ENCODE measurements at regions not wholly inside any gene's neighbourhood (a gene's known extent, or its start where the extent isn't known, plus 50 kb on each side); places are given as distances from the start of the nearest gene placed in this dataset.

DNA sequence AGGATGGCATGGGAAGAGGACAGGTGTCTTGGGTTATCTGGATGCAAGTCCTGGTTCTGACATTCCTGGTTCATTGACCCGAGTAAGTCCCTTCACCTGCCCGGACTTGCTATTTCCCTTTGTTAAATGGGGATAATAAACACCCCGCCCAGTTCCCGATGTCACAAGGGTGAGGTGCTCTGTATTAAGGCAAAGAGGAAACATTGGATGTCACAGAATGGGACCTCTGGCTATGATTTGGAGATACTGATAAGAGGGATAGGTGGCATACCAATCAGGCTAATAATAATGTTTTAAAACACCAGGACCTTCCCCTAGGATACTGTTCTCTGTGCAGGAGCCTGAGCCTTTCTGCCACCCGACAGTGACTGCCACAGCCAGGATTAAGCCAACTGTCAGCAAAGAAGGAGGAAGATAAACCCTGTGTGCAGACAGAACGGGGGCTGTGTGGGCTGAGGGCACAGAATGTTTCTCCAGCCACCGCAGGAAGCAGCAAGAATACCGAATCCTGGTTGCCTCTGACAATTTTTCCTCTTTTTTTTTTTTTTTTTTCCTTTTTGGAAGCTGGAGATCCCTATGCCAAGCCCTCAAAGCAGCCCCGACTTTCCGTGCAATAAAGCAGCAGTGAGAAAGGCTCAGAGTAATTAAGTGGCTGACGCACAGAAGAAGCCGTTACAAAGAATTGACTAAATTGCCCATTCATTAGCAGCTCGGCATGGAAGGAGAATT is 336.6 kb downstream of the SMAD2 start:
- TF ChIP-seq, protein P1, sequence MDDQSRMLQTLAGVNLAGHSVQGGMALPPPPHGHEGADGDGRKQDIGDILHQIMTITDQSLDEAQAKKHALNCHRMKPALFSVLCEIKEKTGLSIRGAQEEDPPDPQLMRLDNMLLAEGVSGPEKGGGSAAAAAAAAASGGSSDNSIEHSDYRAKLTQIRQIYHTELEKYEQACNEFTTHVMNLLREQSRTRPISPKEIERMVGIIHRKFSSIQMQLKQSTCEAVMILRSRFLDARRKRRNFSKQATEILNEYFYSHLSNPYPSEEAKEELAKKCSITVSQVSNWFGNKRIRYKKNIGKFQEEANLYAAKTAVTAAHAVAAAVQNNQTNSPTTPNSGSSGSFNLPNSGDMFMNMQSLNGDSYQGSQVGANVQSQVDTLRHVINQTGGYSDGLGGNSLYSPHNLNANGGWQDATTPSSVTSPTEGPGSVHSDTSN (IDR thresholded peaks at IDR 0.05): no peak
- TF ChIP-seq, protein P2, sequence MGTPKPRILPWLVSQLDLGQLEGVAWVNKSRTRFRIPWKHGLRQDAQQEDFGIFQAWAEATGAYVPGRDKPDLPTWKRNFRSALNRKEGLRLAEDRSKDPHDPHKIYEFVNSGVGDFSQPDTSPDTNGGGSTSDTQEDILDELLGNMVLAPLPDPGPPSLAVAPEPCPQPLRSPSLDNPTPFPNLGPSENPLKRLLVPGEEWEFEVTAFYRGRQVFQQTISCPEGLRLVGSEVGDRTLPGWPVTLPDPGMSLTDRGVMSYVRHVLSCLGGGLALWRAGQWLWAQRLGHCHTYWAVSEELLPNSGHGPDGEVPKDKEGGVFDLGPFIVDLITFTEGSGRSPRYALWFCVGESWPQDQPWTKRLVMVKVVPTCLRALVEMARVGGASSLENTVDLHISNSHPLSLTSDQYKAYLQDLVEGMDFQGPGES (IDR thresholded peaks at IDR 0.05; ENCODE audit: low read depth, low read length): no peak
- TF ChIP-seq CHD2 (IDR thresholded peaks at IDR 0.05; ENCODE audit: low read length, partially characterized antibody) (no peak), EP300 (IDR thresholded peaks at IDR 0.05; ENCODE audit: borderline replicate concordance in 1 of 2, low read depth in 1 of 2, low read length in 1 of 2) (no peak), EZH2phosphoT487 (IDR thresholded peaks at IDR 0.05; ENCODE audit: borderline replicate concordance, low read depth) (no peak), JUND (IDR thresholded peaks at IDR 0.05) (no peak), YY1 (IDR thresholded peaks at IDR 0.05; ENCODE audit: low read depth) (no peak), RAD21 (IDR thresholded peaks at IDR 0.05; ENCODE audit: low read length) (no peak), NRF1 (IDR thresholded peaks at IDR 0.05; ENCODE audit: low read depth, low read length) (no peak), FOXJ3 (CRISPR knock-in tag; IDR thresholded peaks at IDR 0.05) (no peak)
- 5% methylated on average over 13 of the region's 13 CpGs for WGBS (ENCODE audit: low lambda C conversion rate)
- H3K27me3 ChIP-seq (ENCODE audit: insufficient read depth): no peaks in the 10 kb centered on the region

DNA sequence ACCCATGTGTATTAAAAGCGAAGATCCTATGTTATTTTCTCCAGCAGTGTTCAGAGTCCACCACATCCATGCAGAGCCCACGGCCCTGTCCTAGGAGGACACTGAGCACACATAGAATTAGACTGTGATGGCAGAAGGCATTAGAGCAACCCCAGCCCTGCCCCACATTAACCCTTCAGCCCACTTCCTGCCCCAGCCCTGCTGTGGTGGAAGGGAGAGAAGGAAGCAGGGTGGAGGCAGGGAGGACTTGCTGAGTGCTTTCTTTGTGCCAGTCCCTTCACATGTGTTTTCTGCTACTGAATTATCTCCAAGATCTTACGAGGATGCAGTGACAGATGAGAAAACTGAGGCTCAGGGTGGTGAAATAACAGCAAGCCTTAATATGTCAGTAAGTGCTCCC is 339.0 kb downstream of the SMAD2 start:
- H3K27me3 ChIP-seq (ENCODE audit: insufficient read depth): no peaks in the 10 kb centered on the region
- no peaks in the 10 kb centered on the region for H4K20me1 ChIP-seq (ENCODE audit: insufficient read depth)
- no peak overlapping the region for H3K27ac ChIP-seq (ENCODE audit: low read depth in 2 of 2, low read length in 1 of 2)
- no peak for TF ChIP-seq ELF1 (IDR thresholded peaks at IDR 0.05)
- TF ChIP-seq POLR2AphosphoS5 (IDR thresholded peaks at IDR 0.05; ENCODE audit: low read depth, low read length): no peak
- H3K79me2 ChIP-seq (ENCODE audit: insufficient read depth): no peaks in the 10 kb centered on the region
- H3F3A ChIP-seq (replicated peaks; ENCODE audit: insufficient read depth): no peaks in the 10 kb centered on the region
- no peak overlapping the region for H2AFZ ChIP-seq (ENCODE audit: low read depth)
- ChIA-PET POLR2A (no interaction called here), CTCF (interaction anchor here (0.8 kb wide), 1 partner anchor 157 kb away, joined by 3 read pairs; no protein-coding TSS in a partner anchor)
- peaks cover 0 to 9% of the 10 kb centered on the region in 2 experiments; a peak in 1 of 4 replicates for H3K4me1 ChIP-seq (ENCODE audit: control insufficient read depth in 1 of 2, insufficient read depth in 2 of 2, low read depth in 1 of 2, low read length in 1 of 2)
- no peak overlapping the region for H3K4me2 ChIP-seq
- no peaks in the 10 kb centered on the region for H3K9me3 ChIP-seq
- no peaks in the 10 kb centered on the region for H3K9me2 ChIP-seq
- H3K4me3 ChIP-seq (ENCODE audit: low read depth in 2 of 2, low read length in 1 of 2): no peak overlapping the region
- H3K9ac ChIP-seq: no peak overlapping the region
- WGBS (ENCODE audit: low lambda C conversion rate): 5% methylated on average over 2 of the region's 3 CpGs
- H3K36me3 ChIP-seq (replicated peaks in 1 of 2; ENCODE audit: control insufficient read depth in 1 of 2, insufficient read depth in 2 of 2, low read length in 1 of 2): no peaks in the 10 kb centered on the region
- DNase-seq: no peak

More for the DNA sequence above, 336.6 kb downstream of the SMAD2 start:
- Histone ChIP-seq H2AFZ (ENCODE audit: low read depth) (no peak overlapping the region), H3K9me2 (no peaks in the 10 kb centered on the region), H3K4me1 (ENCODE audit: control insufficient read depth in 1 of 2, insufficient read depth in 2 of 2, low read depth in 1 of 2, low read length in 1 of 2) (peaks cover 0 to 9% of the 10 kb centered on the region in 2 experiments; a peak in 1 of 4 replicates), H4K20me1 (ENCODE audit: insufficient read depth) (no peaks in the 10 kb centered on the region), H3K4me3 (ENCODE audit: low read depth in 2 of 2, low read length in 1 of 2) (peak overlapping the region in 1 of 2 experiments; percentile 38; a peak in 1 of 4 replicates), H3K9ac (no peak overlapping the region), H3K9me3 (no peaks in the 10 kb centered on the region), H3F3A (replicated peaks; ENCODE audit: insufficient read depth) (no peaks in the 10 kb centered on the region), H3K36me3 (replicated peaks in 1 of 2; ENCODE audit: control insufficient read depth in 1 of 2, insufficient read depth in 2 of 2, low read length in 1 of 2) (no peaks in the 10 kb centered on the region), H3K79me2 (ENCODE audit: insufficient read depth) (no peaks in the 10 kb centered on the region), H3K4me2 (no peak overlapping the region), H3K27ac (ENCODE audit: low read depth in 2 of 2, low read length in 1 of 2) (no peak overlapping the region)
- peak; percentile 51 for DNase-seq
- ChIA-PET CTCF (interaction anchor here (0.8 to 2.6 kb wide), 3 partner anchors 12 to 161 kb away, joined by 3 to 9 read pairs (median 5); no protein-coding TSS in a partner anchor), POLR2A (no interaction called here)

Data from SK-N-SH (cell line).